K562 (cell line): ENCODE measurements at regions not wholly inside any gene's neighbourhood (a gene's known extent, or its start where the extent isn't known, plus 50 kb on each side); places are given as distances from the start of the nearest gene placed in this dataset.

ENCODE experiments used
- ATAC-seq: fragments of 200-7000 bp; cut with Tn5 transposase; 3 replicates; pipeline ENCODE4 v1.9.1; 2020; ENCODE audit warnings: moderate library complexity
- BruUV-seq: library from RNA; stranded (reverse); fragments of 400-500 nt; replicated peaks from 2 replicates; lab custom pipeline; 2021; lab: Mats Ljungman, UMichigan
- CTCF ChIA-PET: fragments of 300-600 bp; formaldehyde crosslinking; extraction: SDS; loops from one replicate; lab custom pipeline; 2021; ENCODE audit warnings: low intra/inter-chr PET ratio; lab: Yijun Ruan, JAX
- POLR2A ChIA-PET: fragments of 300-600, 350-650 bp; sonication (Branson Sonifier 250); formaldehyde crosslinking; extraction: SDS; loops from one replicate; lab custom pipeline; 2021; ENCODE audit warnings: antibody characterized with exemption, inconsistent platforms; lab: Yijun Ruan, JAX
- DNase-seq, 4 experiments: peaks; one replicate each; pipeline versions ENCODE4 v3.0.0 to v3.0.0-alpha.2; 2011 to 2018; ENCODE audit warnings: low spot score in 3 of 4, mixed read lengths in 3 of 4; ENCODE audit errors: extremely low read depth in 1 of 4
- FAIRE-seq: peaks from 2 replicates; lab custom pipeline; 2011; peaks lifted over from hg19 to GRCh38; lab: Jason Lieb, UNC
- H2AFZ ChIP-seq: 2 replicates; pipeline ENCODE4 v1.6.0; 2011; ENCODE audit warnings: low read depth, low read length, control low read depth, inconsistent platforms
- H3K27ac ChIP-seq: fragments of 200-600 bp; 3 replicates; pipeline ENCODE4 v1.8.0; 2011; ENCODE audit warnings: low read depth, mild to moderate bottlenecking, control low read depth, inconsistent platforms, low read length, moderate library complexity, mixed read lengths; ENCODE audit errors: extremely low read depth
- H3K27me3 ChIP-seq, 2 experiments: fragments of 300-600 bp in 1 of 2; 2 replicates in 1 of 2; 3 replicates in 1 of 2; pipeline versions ENCODE4 v1.6.0 to v1.8.0; 2011; ENCODE audit warnings: inconsistent platforms in 2 of 2, low read length in 2 of 2, mild to moderate bottlenecking in 1 of 2, mixed read lengths in 1 of 2, moderate library complexity in 1 of 2; ENCODE audit not compliant: control insufficient read depth in 2 of 2, insufficient read depth in 2 of 2
- H3K36me3 ChIP-seq: fragments of 300-600 bp; 3 replicates; pipeline ENCODE4 v1.8.0; 2011; ENCODE audit warnings: mild to moderate bottlenecking, low read length, inconsistent platforms; ENCODE audit not compliant: control insufficient read depth, insufficient read depth
- H3K4me1 ChIP-seq, 2 experiments: fragments of 200-600 bp in 1 of 2; replicated peaks in 1 of 2; 2 replicates in 1 of 2; 3 replicates in 1 of 2; pipeline versions ENCODE4 v1.5.1 to v1.8.0; 2011; ENCODE audit warnings: inconsistent platforms in 2 of 2, low read length in 2 of 2, mild to moderate bottlenecking in 1 of 2, mixed read lengths in 1 of 2, moderate library complexity in 1 of 2; ENCODE audit not compliant: control insufficient read depth in 2 of 2, insufficient read depth in 2 of 2
- H3K4me2 ChIP-seq: 2 replicates; pipeline ENCODE4 v1.6.1; 2011; ENCODE audit warnings: low read length, control low read depth, inconsistent platforms, mixed read lengths; ENCODE audit not compliant: insufficient read depth
- H3K4me3 ChIP-seq: fragments of 200-600 bp; sonication (generic), shearing (Covaris generic); 2 replicates; pipeline ENCODE4 v1.5.1; 2016; ENCODE audit warnings: control low read depth, inconsistent platforms
- H3K79me2 ChIP-seq: fragments of 200-600 bp; 3 replicates; pipeline ENCODE4 v1.8.0; 2011; ENCODE audit warnings: low read length, inconsistent platforms; ENCODE audit not compliant: control insufficient read depth, insufficient read depth
- H3K9ac ChIP-seq, 2 experiments: 2 replicates each; pipeline versions ENCODE4 v1.6.0 to v1.6.1; 2011; ENCODE audit warnings: low read depth in 2 of 2, low read length in 2 of 2, control low read depth in 1 of 2, inconsistent platforms in 1 of 2, mild to moderate bottlenecking in 1 of 2, mixed read lengths in 1 of 2; ENCODE audit not compliant: insufficient read depth in 1 of 2
- H3K9me1 ChIP-seq: one replicate; pipeline ENCODE4 v1.6.0; 2011; ENCODE audit warnings: inconsistent platforms, mild to moderate bottlenecking, low read length, moderate library complexity; ENCODE audit not compliant: control insufficient read depth, insufficient read depth
- H3K9me3 ChIP-seq: replicated peaks from 2 replicates; pipeline ENCODE4 v1.5.1; 2011; ENCODE audit warnings: low read depth, low read length, inconsistent platforms; ENCODE audit not compliant: control insufficient read depth, insufficient read depth
- H4K20me1 ChIP-seq: replicated peaks from 2 replicates; pipeline ENCODE4 v1.6.1; 2011; ENCODE audit warnings: low read length, inconsistent platforms, mixed read lengths; ENCODE audit not compliant: control insufficient read depth, insufficient read depth
- BRD4 ChIP-seq: fragments of 200-600 bp; sonication (generic); IDR thresholded peaks from 2 replicates; pipeline ENCODE4 v1.6.1; 2017; ENCODE audit warnings: inconsistent platforms
- BRF1 ChIP-seq: IDR thresholded peaks from 3 replicates; pipeline ENCODE4 v1.6.1; 2011; ENCODE audit warnings: borderline replicate concordance, mild to moderate bottlenecking; ENCODE audit not compliant: insufficient read length; ENCODE audit errors: extremely low read depth
- CAMTA2 ChIP-seq: fragments of 250-450 bp; sonication (Bioruptor Pico); conservative IDR thresholded peaks from 2 replicates; pipeline ENCODE4 v1.5.1; 2022
- DACH1 ChIP-seq: fragments of 450-650 bp; IDR thresholded peaks from 2 replicates; pipeline ENCODE4 v1.6.1; 2018; ENCODE audit not compliant: partially characterized antibody
- ELK1 ChIP-seq: sonication (generic); formaldehyde crosslinking; IDR thresholded peaks from 2 replicates; pipeline ENCODE4 v1.8.1; 2022; ENCODE audit warnings: missing genetic modification reagents
- HOXB6 ChIP-seq: fragments of 250-450 bp; sonication (Bioruptor Pico); IDR thresholded peaks from 2 replicates; pipeline ENCODE4 v1.5.1; 2022; ENCODE audit warnings: mild to moderate bottlenecking, borderline replicate concordance
- MNT ChIP-seq, 2 experiments: fragments of 450-650 bp; conservative IDR thresholded peaks; 2 replicates each; pipeline ENCODE4 v1.6.1; 2017; ENCODE audit warnings: mild to moderate bottlenecking in 2 of 2, moderate library complexity in 2 of 2
- NR2F6 ChIP-seq: fragments of 450-650 bp; formaldehyde crosslinking; IDR thresholded peaks from 2 replicates; pipeline ENCODE4 v1.4.0; 2020; ENCODE audit warnings: mild to moderate bottlenecking
- RFX7 ChIP-seq: fragments of 250-450 bp; sonication (Bioruptor Pico); IDR thresholded peaks from 2 replicates; pipeline ENCODE4 v1.5.1; 2021; ENCODE audit warnings: mild to moderate bottlenecking
- TBP ChIP-seq: optimal IDR thresholded peaks from 2 replicates; pipeline ENCODE3; 2011; ENCODE audit warnings: low read depth, low read length, improper control_type of control experiment
- TEAD2 ChIP-seq: fragments of 450-650 bp; IDR thresholded peaks from 2 replicates; pipeline ENCODE4 v1.6.1; 2016; ENCODE audit warnings: missing genetic modification characterization, control low read depth, missing compliant biosample characterization
- THAP7 ChIP-seq: fragments of 250-450 bp; sonication (Bioruptor Pico); IDR thresholded peaks from 2 replicates; pipeline ENCODE4 v1.5.0; 2021
- ZNF408 ChIP-seq: fragments of 250-450 bp; sonication (Bioruptor Pico); IDR thresholded peaks from 2 replicates; pipeline ENCODE4 v1.4.0; 2020; ENCODE audit warnings: low read depth, mild to moderate bottlenecking, moderate library complexity
- WGBS: fragments of 100-300 bp; shearing (Covaris generic); methylation state at CpG from one replicate; pipeline ENCODE4 v1.1.6; 2016; ENCODE audit warnings: low coverage, mixed read lengths; ENCODE audit not compliant: insufficient coverage; ENCODE audit errors: missing lambda C conversion rate; 5-methylcytosine and 5-hydroxymethylcytosine counted together
- in situ Hi-C: fragments of 300-500 bp; cut with MboI; formaldehyde crosslinking; loops from 4 replicates; pipeline ENCODE4 v1.15.0; 2018; ENCODE audit warnings: inconsistent platforms, mixed read lengths
- intact Hi-C: fragments of 100-400 bp; cut with micrococcal nuclease; formaldehyde crosslinking; loops from 2 replicates; pipeline ENCODE4 v1.14.2; 2022
- TF ChIP-seq, protein P1 (sequence below): sonication (generic); formaldehyde crosslinking; IDR thresholded peaks from 2 replicates; pipeline ENCODE4 v1.5.0; 2020; ENCODE audit warnings: missing genetic modification reagents
- TF ChIP-seq, protein P2 (sequence below): fragments of 450-650 bp; formaldehyde crosslinking; IDR thresholded peaks from 2 replicates; pipeline ENCODE4 v1.4.0; 2020; ENCODE audit warnings: mild to moderate bottlenecking, moderate library complexity

- no peak overlapping the region for H3K27ac ChIP-seq
- DNase-seq: no peak
- ChIA-PET POLR2A (interaction anchor here (0.6 to 1.8 kb wide), 3 partner anchors 12 to 15 kb away, joined by 3 to 7 read pairs (median 4); no protein-coding TSS in a partner anchor), CTCF (no interaction called here)
- H3K27me3 ChIP-seq: no peaks in the 10 kb centered on the region
- no peaks in the 10 kb centered on the region for H3K79me2 ChIP-seq
- BruUV-seq: no TSS peak
- H3K9me3 ChIP-seq: no peaks in the 10 kb centered on the region
- H3K36me3 ChIP-seq: no peaks in the 10 kb centered on the region
- H3K4me2 ChIP-seq: no peak overlapping the region
- intact Hi-C loops (no loop called here), in situ Hi-C loops (no loop called here)
- no peak for TF ChIP-seq MNT (conservative IDR thresholded peaks at IDR 0.05)
- no peak for TF ChIP-seq RFX7
- TF ChIP-seq BRD4: no peak
- no peak for TF ChIP-seq TBP
- TF ChIP-seq, protein P1, sequence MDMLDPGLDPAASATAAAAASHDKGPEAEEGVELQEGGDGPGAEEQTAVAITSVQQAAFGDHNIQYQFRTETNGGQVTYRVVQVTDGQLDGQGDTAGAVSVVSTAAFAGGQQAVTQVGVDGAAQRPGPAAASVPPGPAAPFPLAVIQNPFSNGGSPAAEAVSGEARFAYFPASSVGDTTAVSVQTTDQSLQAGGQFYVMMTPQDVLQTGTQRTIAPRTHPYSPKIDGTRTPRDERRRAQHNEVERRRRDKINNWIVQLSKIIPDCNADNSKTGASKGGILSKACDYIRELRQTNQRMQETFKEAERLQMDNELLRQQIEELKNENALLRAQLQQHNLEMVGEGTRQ (CRISPR knock-in tag): no peak
- no peak for TF ChIP-seq ZNF408 (CRISPR knock-in tag)
- TF ChIP-seq NR2F6 (CRISPR knock-in tag): no peak
- TF ChIP-seq HOXB6 (CRISPR knock-in tag): no peak
- no peak for TF ChIP-seq CAMTA2 (CRISPR knock-in tag)
- TF ChIP-seq DACH1: no peak
- TF ChIP-seq THAP7 (CRISPR knock-in tag): no peak
- TF ChIP-seq TEAD2: no peak
- TF ChIP-seq, protein P2, sequence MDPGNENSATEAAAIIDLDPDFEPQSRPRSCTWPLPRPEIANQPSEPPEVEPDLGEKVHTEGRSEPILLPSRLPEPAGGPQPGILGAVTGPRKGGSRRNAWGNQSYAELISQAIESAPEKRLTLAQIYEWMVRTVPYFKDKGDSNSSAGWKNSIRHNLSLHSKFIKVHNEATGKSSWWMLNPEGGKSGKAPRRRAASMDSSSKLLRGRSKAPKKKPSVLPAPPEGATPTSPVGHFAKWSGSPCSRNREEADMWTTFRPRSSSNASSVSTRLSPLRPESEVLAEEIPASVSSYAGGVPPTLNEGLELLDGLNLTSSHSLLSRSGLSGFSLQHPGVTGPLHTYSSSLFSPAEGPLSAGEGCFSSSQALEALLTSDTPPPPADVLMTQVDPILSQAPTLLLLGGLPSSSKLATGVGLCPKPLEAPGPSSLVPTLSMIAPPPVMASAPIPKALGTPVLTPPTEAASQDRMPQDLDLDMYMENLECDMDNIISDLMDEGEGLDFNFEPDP: no peak
- no peak for TF ChIP-seq BRF1
- no peak for TF ChIP-seq ELK1 (CRISPR knock-in tag)
- no peak for FAIRE-seq
- H2AFZ ChIP-seq: no peak overlapping the region
- peaks cover 0 to 34% of the 10 kb centered on the region in 2 experiments; a peak in 2 of 5 replicates for H3K4me1 ChIP-seq
- no peak for ATAC-seq
- no peaks in the 10 kb centered on the region for H3K9me1 ChIP-seq
- WGBS: 62% methylated on average over 13 of the region's 28 CpGs
- H4K20me1 ChIP-seq: no peaks in the 10 kb centered on the region
- no peak overlapping the region for H3K4me3 ChIP-seq
- peak overlapping the region in 1 of 2 experiments; percentile 26; a peak in 1 of 4 replicates for H3K9ac ChIP-seq
These were observed 76.4 kb upstream of the PPARA start for GRCh38 chr22:46073683-46074504.
